Keratinocyte (primary cell): ENCODE measurements at regions not wholly inside any gene's neighbourhood (a gene's known extent, or its start where the extent isn't known, plus 50 kb on each side); places are given as distances from the start of the nearest gene placed in this dataset.

Experiments used
- DNase-seq: peaks from one replicate; pipeline ENCODE4 v3.0.0-alpha.2; 2011; ENCODE audit warnings: low read depth, missing footprints, low spot score
- FAIRE-seq: peaks from 2 replicates; lab custom pipeline; 2011; peaks lifted over from hg19 to GRCh38; lab: Jason Lieb, UNC
- H2AFZ ChIP-seq: 2 replicates; pipeline ENCODE4 v1.6.0; 2012; ENCODE audit warnings: low read length, control low read depth, inconsistent platforms; ENCODE audit not compliant: control insufficient read depth
- H3K27ac ChIP-seq: 2 replicates; pipeline ENCODE4 v1.5.1; 2011; ENCODE audit warnings: low read length; ENCODE audit not compliant: control insufficient read depth, insufficient read depth
- H3K27me3 ChIP-seq: 3 replicates; pipeline ENCODE4 v1.6.0; 2011; ENCODE audit warnings: low read length; ENCODE audit not compliant: control insufficient read depth, insufficient read depth; ENCODE audit errors: extremely low read depth
- H3K36me3 ChIP-seq, 2 experiments: 2 replicates in 1 of 2; 3 replicates in 1 of 2; pipeline ENCODE4 v1.5.1; 2011; ENCODE audit warnings: low read length in 2 of 2, mild to moderate bottlenecking in 1 of 2; ENCODE audit not compliant: control insufficient read depth in 2 of 2, insufficient read depth in 2 of 2; ENCODE audit errors: extremely low read depth in 1 of 2
- H3K4me1 ChIP-seq: 3 replicates; pipeline ENCODE4 v1.5.1; 2011; ENCODE audit warnings: low read length; ENCODE audit not compliant: control insufficient read depth, insufficient read depth; ENCODE audit errors: extremely low read depth
- H3K4me2 ChIP-seq: 3 replicates; pipeline ENCODE4 v1.6.0; 2011; ENCODE audit warnings: low read depth, low read length; ENCODE audit not compliant: control insufficient read depth, insufficient read depth; ENCODE audit errors: extremely low read depth
- H3K4me3 ChIP-seq, 3 experiments: fragments of 200-600 bp in 1 of 3; sonication (generic) in 1 of 3; 2 replicates in 2 of 3; 3 replicates in 1 of 3; pipeline ENCODE4 v1.5.1; 2011 to 2016; ENCODE audit warnings: low read length in 3 of 3, mild to moderate bottlenecking in 3 of 3, control low read depth in 2 of 3, inconsistent platforms in 1 of 3, low read depth in 1 of 3, mixed read lengths in 1 of 3, mixed run types in 1 of 3, moderate library complexity in 1 of 3; ENCODE audit not compliant: control insufficient read depth in 2 of 3, insufficient read depth in 2 of 3; ENCODE audit errors: extremely low read depth in 1 of 3
- H3K79me2 ChIP-seq: 2 replicates; pipeline ENCODE4 v1.6.0; 2012; ENCODE audit warnings: low read length; ENCODE audit not compliant: control insufficient read depth, insufficient read depth
- H3K9ac ChIP-seq: 3 replicates; pipeline ENCODE4 v1.6.0; 2011; ENCODE audit warnings: low read length; ENCODE audit not compliant: control insufficient read depth, insufficient read depth; ENCODE audit errors: extremely low read depth
- H3K9me1 ChIP-seq: 3 replicates; pipeline ENCODE4 v1.6.0; 2011; ENCODE audit warnings: low read length; ENCODE audit not compliant: control insufficient read depth, insufficient read depth; ENCODE audit errors: extremely low read depth
- H3K9me3 ChIP-seq: 2 replicates; pipeline ENCODE4 v1.5.1; 2012; ENCODE audit warnings: low read depth, low read length; ENCODE audit not compliant: control insufficient read depth
- H4K20me1 ChIP-seq: 3 replicates; pipeline ENCODE4 v1.6.0; 2011; ENCODE audit warnings: low read length; ENCODE audit not compliant: control insufficient read depth, insufficient read depth; ENCODE audit errors: extremely low read depth
- CTCF ChIP-seq, 3 experiments: IDR thresholded peaks in 1 of 3; conservative IDR thresholded peaks in 1 of 3; optimal IDR thresholded peaks in 1 of 3; 2 replicates in 2 of 3; 3 replicates in 1 of 3; pipeline versions ENCODE3 to v1.5.1; 2011; ENCODE audit warnings: low read length in 3 of 3, mild to moderate bottlenecking in 3 of 3, moderate library complexity in 2 of 3, control low read depth in 1 of 3, inconsistent platforms in 1 of 3; ENCODE audit not compliant: insufficient read depth in 2 of 3; ENCODE audit errors: extremely low read depth in 1 of 3
- EZH2 ChIP-seq: IDR thresholded peaks from one replicate; pipeline ENCODE4 v1.6.1; 2012; ENCODE audit warnings: inconsistent platforms, mild to moderate bottlenecking, low read length, moderate library complexity
- dilution Hi-C: fragments of 300-500 bp; cut with MboI; formaldehyde crosslinking; loops from one replicate; pipeline ENCODE4 v1.7.0; 2020; ENCODE audit warnings: low sequenced_read_pairs; ENCODE audit not compliant: extremely low pct_ligation_motif_present

- DNase-seq, result no peak
- H3K9me3 ChIP-seq, result no peaks in the 10 kb centered on the region
- H3K36me3 ChIP-seq, result no peaks in the 10 kb centered on the region
- no peaks in the 10 kb centered on the region for H3K79me2 ChIP-seq
- no peaks in the 10 kb centered on the region for H4K20me1 ChIP-seq
- no peak overlapping the region for H2AFZ ChIP-seq
- no peak for FAIRE-seq
- H3K27ac ChIP-seq, result no peak overlapping the region
- H3K4me1 ChIP-seq, result no peaks in the 10 kb centered on the region
- H3K4me2 ChIP-seq, result no peak overlapping the region
- H3K4me3 ChIP-seq, result no peak overlapping the region
- H3K9me1 ChIP-seq, result no peaks in the 10 kb centered on the region
- H3K9ac ChIP-seq, result no peak overlapping the region
- dilution Hi-C loops, result no loop called here
- no peak for TF ChIP-seq EZH2
- TF ChIP-seq CTCF (optimal IDR thresholded peaks at IDR 0.05 in 1 of 3, IDR thresholded peaks at IDR 0.05 in 1 of 3, conservative IDR thresholded peaks at IDR 0.05 in 1 of 3; ENCODE audit: extremely low read depth in 1 of 3, insufficient read depth in 2 of 3, low read length in 3 of 3), result no peak
- H3K27me3 ChIP-seq, result no peaks in the 10 kb centered on the region
Observed at GRCh38 chr3:135451037-135451785, 514.3 kb upstream of the PPP2R3A start.

DNA sequence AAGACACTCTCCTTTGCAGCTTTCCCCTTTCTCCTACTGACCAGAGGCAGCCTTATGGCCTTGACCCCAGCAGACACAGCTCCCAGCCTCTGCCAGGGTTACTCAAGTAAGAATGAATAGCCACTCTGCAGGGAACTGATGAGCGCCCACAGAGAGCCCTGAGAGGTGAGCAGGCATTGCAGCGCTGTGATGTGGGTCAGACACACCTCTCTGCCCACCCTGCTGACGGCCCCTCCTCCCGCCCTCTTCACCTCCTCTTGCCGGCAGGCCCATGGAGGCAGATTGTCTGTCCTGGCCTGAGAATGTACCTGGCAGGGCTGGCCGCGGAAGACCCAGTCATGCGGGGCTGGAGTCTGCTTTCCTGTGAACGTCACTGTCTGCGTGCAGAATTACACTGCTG, 512.6 kb upstream of the PPP2R3A start:
- Histone ChIP-seq H3K4me3 (no peak overlapping the region), H2AFZ (no peak overlapping the region), H3K36me3 (no peaks in the 10 kb centered on the region), H4K20me1 (no peaks in the 10 kb centered on the region), H3K27ac (no peak overlapping the region), H3K27me3 (no peaks in the 10 kb centered on the region), H3K9me1 (no peaks in the 10 kb centered on the region), H3K4me1 (no peaks in the 10 kb centered on the region), H3K9ac (no peak overlapping the region), H3K4me2 (no peak overlapping the region), H3K9me3 (no peaks in the 10 kb centered on the region), H3K79me2 (no peaks in the 10 kb centered on the region)
- DNase-seq (no peak), FAIRE-seq (no peak)
- TF ChIP-seq EZH2 (no peak), CTCF (optimal IDR thresholded peaks at IDR 0.05 in 1 of 3, IDR thresholded peaks at IDR 0.05 in 1 of 3, conservative IDR thresholded peaks at IDR 0.05 in 1 of 3; ENCODE audit: extremely low read depth in 1 of 3, insufficient read depth in 2 of 3, low read length in 3 of 3) (no peak)
- dilution Hi-C loops, result no loop called here
